Liver (tissue), 2 donors: ENCODE measurements at regions not wholly inside any gene's neighbourhood (a gene's known extent, or its start where the extent isn't known, plus 50 kb on each side); places are given as distances from the start of the nearest gene placed in this dataset.

Experiments
- CTCF ChIP-seq: fragments of 150-350 bp; IDR thresholded peaks from 2 replicates; pipeline ENCODE4 v1.5.1; 2017; ENCODE audit warnings: improper control_type of control experiment, low read depth, low read length; ENCODE audit not compliant: missing input control
- REST ChIP-seq: IDR thresholded peaks from 2 replicates; pipeline ENCODE4 v1.6.1; 2016; ENCODE audit warnings: antibody characterized with exemption, mild to moderate bottlenecking
- donor health status: healthy.

GRCh38 chr9:105154723-105155191 lies 89.7 kb upstream of the SLC44A1 start:
- TF ChIP-seq CTCF (no peak), REST (no peak)
